AML-193 (cell line): ENCODE measurements at regions not wholly inside any gene's neighbourhood (a gene's known extent, or its start where the extent isn't known, plus 50 kb on each side); places are given as distances from the start of the nearest gene placed in this dataset.

ENCODE experiments used
- DNase-seq, 2 experiments: peaks; one replicate each; lab custom pipeline; 2025; lab: John Stamatoyannopoulos, UW

DNA sequence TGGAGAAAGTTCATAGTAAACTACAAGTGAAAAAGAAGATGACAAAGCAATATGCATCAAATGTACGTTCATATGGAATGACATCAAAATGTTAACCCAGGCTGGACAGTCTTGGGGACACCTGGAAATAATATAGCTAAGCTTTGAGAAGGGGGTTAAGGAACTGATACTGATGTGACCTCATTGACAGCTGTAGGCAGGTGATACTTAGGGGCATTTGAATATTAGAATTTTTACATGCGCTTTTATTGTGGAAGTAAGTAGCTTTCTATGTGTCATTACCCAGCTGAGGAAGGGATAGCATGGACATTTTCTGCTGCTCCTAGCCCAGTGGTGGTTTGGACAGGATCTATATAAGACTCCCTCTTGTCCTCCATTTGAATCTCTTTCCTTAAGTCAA is 299.7 kb downstream of the CWC27 start:
- no peak for DNase-seq

- DNase-seq = no peak
Measured at GRCh38 chr5:65070026-65070425, 301.3 kb downstream of the CWC27 start.

DNA sequence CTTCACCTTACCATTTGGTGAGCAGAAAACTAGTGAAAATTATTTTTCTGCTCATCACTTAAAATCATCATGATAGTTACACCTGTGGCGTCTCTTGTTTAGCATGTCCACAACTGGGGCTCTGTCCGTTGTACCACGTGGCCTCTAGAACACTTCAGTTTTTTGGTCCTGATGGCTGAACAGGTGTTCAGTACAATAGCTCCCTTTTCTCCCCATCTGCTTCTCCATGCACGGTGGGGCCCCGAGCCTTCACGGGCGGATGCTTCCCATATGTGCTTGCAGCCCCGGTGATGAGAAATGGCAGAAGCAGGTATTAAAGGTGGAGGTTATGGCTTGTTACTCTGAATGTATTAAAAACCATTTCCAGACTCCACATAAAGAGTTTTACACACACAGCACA is 304.1 kb downstream of the CWC27 start:
- no peak for DNase-seq

- no peak for DNase-seq
Measured at GRCh38 chr5:65073250-65073661, 304.5 kb downstream of the CWC27 start.

- DNase-seq = no peak
Measured at GRCh38 chr5:65075623-65076250, 307.0 kb downstream of the CWC27 start.

DNA sequence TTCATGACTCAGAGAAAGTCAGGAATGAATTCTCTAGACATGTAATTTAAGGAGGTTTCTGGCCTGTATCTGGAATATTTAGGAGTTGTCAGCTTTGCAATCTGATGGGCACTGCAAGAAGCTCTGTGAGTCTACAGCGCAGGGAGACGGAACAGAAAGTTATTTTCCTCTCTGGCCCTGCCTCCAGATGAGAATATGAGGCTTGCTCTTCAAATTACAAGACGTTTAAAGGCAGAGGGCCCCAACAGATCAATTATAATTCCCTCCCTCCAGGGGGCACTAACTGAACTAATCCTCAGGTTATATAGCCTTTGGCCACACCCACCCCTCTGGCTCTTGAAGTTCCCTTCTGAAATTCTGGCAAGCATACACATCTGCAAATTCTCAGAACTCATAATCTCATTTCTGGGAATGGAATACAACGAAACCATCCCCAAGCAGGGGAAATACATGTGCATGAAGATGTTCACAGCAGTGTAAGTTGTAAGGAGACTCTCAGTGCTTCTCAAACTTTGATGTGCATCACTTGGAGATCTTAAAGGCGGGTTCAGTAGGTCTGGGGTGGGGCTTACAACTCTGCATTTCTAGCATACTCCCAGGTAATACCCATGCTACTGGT is 307.6 kb downstream of the CWC27 start:
- peak; percentile 80 to 88 for DNase-seq

DNA sequence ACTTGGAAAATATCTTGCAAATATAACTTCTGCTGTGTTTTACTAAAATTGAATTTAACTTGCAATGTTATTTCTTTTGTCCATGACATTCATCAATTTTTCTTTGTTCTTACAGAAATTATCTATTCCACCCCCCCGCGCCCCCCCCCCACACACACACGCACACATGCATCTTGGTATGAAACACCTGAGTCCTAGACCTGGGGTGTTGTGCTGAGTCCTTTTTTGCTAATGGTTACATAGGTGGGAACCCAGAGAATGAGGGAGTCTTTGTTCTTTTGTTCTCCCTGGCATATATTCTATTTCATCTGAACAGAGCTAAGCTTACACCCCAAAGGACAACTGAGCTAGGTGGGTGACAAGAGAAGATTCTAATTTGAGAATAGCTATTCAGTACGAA is 308.9 kb downstream of the CWC27 start:
- DNase-seq = no peak

GRCh38 chr5:65078331-65078730 is 309.6 kb downstream of the CWC27 start:
- no peak for DNase-seq

DNA sequence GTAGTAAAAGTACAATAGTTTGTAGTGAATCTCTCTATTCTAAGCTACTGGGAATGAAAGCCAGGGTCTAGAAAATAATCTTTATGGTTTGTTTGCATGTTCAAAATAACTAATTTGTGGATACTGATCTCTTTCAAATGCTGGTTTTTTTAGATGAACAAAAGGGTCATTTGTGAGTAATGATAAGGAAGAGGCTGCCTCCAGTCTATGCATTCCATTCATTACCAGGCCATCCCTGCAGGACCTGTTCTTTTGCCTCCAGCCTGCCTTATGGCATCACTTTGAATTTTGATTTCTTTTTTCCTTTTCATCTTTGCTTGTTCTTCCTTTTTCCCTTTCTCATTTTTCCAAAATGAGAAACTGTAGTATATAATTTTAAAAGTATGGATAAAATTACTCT is 312.3 kb downstream of the CWC27 start:
- DNase-seq = no peak

- peak; percentile 41 to 43 for DNase-seq
Measured at GRCh38 chr5:65084795-65085515, 316.2 kb downstream of the CWC27 start.

- no peak for DNase-seq
Measured at GRCh38 chr5:65085516-65085850, 316.8 kb downstream of the CWC27 start.

DNA sequence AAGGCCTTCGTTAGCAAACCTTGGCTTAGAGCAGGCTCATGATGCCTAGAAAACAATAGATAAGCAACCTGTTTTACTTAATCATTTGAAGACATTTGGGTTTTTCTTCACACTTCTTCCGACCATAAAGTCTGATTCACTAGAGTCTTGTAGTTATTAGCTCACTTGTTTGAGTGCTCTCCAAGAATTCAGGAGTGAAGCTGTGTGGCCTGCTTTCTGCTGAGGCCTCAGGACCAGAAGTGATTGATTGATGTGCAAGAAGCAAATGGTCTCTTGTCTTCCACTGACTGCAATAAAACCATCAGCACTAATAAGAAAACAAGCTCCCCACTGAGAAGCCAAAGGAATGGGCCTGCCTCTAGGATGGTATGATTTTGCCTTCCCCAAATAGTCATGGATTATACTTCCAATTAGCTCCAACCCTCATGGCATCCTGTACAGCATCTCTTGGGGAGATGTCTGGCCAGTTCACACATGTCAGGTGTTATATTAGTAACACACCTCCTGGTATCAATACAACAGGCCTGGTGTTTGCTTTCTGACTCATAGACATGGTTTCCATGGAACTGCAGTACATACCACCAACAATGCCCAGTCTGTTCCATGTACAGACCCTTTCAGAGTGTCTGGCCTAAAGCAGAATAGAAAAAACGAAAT is 317.6 kb downstream of the CWC27 start:
- no peak for DNase-seq

- no peak for DNase-seq
Measured at GRCh38 chr5:65087154-65087553, 318.4 kb downstream of the CWC27 start.

DNA sequence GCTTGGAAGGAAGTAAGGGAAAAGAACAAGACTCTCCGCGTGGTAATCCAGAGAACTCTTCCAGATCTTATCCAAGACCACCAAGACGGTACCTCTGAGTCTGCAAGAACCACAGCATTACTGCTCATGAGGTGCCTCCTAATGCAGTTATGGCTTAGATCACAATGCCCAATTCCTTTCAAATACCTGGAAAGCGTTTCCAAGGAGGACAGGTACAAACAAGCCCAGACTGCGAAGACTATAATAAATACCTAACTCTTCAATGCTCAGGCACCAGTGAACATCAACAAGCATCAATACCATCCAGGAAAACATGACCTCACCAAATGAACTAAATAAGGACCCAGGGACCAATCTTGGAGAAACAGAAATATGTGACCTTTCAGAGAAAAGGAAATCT is 325.5 kb downstream of the CWC27 start:
- DNase-seq = no peak

GRCh38 chr5:65098393-65098792 is 329.7 kb downstream of the CWC27 start:
- DNase-seq = no peak
